ENCODE measurements at regions not wholly inside any gene's neighbourhood (a gene's known extent, or its start where the extent isn't known, plus 50 kb on each side); places are given as distances from the start of the nearest gene placed in this dataset.

DNA sequence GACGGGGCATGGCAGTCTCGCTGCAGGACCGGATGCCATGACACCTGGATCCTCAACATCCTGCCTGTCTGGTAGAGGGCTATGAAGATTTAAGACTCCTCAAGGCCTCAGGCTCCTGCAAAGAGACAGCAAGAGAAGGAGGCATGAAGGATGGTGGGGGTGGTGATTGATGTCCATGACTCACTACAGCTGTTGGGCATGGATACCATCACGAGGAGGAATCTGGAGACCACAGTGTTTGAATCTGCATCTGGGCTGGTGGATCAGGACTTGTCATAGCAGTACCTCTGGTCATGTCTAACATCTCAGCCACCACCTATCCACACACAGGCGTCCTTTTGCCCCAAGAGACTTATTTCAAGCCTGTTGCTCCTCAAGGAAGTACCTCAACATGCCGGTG, 50.2 kb upstream of the WSCD1 start:
- TF ChIP-seq YY1 (IDR thresholded peaks at IDR 0.05; ENCODE audit: low read depth): no peak
- no peak for TF ChIP-seq CREB1 (IDR thresholded peaks at IDR 0.05; ENCODE audit: low read depth)
- TF ChIP-seq TAF1 (IDR thresholded peaks at IDR 0.05; ENCODE audit: low read depth): no peak
- no peak for TF ChIP-seq TCF12 (IDR thresholded peaks at IDR 0.05; ENCODE audit: low read depth)
- no peak for TF ChIP-seq RAD21 (IDR thresholded peaks at IDR 0.05; ENCODE audit: low read depth)
- TF ChIP-seq EGR1 (IDR thresholded peaks at IDR 0.05): no peak
- TF ChIP-seq EP300 (IDR thresholded peaks at IDR 0.05; ENCODE audit: borderline replicate concordance): no peak
- TF ChIP-seq CEBPB (IDR thresholded peaks at IDR 0.05): no peak
- TF ChIP-seq, protein P1, sequence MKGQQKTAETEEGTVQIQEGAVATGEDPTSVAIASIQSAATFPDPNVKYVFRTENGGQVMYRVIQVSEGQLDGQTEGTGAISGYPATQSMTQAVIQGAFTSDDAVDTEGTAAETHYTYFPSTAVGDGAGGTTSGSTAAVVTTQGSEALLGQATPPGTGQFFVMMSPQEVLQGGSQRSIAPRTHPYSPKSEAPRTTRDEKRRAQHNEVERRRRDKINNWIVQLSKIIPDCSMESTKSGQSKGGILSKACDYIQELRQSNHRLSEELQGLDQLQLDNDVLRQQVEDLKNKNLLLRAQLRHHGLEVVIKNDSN (IDR thresholded peaks at IDR 0.05): no peak
- TF ChIP-seq, protein P2, sequence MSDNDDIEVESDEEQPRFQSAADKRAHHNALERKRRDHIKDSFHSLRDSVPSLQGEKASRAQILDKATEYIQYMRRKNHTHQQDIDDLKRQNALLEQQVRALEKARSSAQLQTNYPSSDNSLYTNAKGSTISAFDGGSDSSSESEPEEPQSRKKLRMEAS (IDR thresholded peaks at IDR 0.05): no peak

DNA sequence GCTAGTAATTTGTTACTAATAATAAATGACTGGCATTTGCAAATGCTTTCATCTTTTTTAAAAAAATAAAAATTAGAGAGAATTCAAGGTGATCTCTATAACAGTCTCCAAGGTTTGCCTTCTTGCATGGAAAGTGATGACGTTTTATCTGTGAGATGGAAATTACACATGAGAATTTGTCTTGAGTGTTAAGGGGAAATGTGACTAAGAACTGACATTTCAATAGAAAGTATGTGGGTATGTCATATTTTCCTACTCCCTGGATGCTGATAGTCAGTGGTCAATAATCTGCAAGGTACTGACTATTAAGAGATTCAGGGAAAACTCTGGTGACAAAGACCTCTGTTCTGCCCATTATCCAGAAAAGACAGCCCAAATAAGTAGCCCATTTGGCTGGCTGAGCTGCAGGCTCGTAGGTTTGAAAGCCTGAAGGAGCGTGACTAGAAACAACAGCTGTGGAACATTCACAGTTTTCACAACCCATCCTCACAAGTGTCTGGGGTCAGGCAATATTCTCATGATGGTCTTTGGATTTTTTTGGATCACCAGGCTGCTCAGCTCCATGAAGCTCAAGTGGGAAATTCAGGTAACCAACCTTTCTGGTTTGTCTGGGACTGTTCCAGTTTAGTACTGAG, 49.7 kb upstream of the WSCD1 start:
- TF ChIP-seq TEAD4 (IDR thresholded peaks at IDR 0.05) (no peak), FOXM1 (IDR thresholded peaks at IDR 0.05; ENCODE audit: borderline replicate concordance, low read depth) (no peak), EGR1 (IDR thresholded peaks at IDR 0.05) (no peak), YY1 (IDR thresholded peaks at IDR 0.05; ENCODE audit: low read depth) (no peak), CEBPB (IDR thresholded peaks at IDR 0.05) (no peak), TAF1 (IDR thresholded peaks at IDR 0.05; ENCODE audit: low read depth) (no peak), TCF12 (IDR thresholded peaks at IDR 0.05; ENCODE audit: low read depth) (no peak)
- TF ChIP-seq, protein P1 (IDR thresholded peaks at IDR 0.05): no peak
- TF ChIP-seq, protein P3, sequence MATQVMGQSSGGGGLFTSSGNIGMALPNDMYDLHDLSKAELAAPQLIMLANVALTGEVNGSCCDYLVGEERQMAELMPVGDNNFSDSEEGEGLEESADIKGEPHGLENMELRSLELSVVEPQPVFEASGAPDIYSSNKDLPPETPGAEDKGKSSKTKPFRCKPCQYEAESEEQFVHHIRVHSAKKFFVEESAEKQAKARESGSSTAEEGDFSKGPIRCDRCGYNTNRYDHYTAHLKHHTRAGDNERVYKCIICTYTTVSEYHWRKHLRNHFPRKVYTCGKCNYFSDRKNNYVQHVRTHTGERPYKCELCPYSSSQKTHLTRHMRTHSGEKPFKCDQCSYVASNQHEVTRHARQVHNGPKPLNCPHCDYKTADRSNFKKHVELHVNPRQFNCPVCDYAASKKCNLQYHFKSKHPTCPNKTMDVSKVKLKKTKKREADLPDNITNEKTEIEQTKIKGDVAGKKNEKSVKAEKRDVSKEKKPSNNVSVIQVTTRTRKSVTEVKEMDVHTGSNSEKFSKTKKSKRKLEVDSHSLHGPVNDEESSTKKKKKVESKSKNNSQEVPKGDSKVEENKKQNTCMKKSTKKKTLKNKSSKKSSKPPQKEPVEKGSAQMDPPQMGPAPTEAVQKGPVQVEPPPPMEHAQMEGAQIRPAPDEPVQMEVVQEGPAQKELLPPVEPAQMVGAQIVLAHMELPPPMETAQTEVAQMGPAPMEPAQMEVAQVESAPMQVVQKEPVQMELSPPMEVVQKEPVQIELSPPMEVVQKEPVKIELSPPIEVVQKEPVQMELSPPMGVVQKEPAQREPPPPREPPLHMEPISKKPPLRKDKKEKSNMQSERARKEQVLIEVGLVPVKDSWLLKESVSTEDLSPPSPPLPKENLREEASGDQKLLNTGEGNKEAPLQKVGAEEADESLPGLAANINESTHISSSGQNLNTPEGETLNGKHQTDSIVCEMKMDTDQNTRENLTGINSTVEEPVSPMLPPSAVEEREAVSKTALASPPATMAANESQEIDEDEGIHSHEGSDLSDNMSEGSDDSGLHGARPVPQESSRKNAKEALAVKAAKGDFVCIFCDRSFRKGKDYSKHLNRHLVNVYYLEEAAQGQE (IDR thresholded peaks at IDR 0.05; ENCODE audit: low read depth): no peak
- TF ChIP-seq, protein P2 (IDR thresholded peaks at IDR 0.05): no peak

Measured in Ishikawa (cell line).